HCT116 (cell line): ENCODE measurements at regions not wholly inside any gene's neighbourhood (a gene's known extent, or its start where the extent isn't known, plus 50 kb on each side); places are given as distances from the start of the nearest gene placed in this dataset.

ENCODE experiments used
- ATAC-seq: fragments of 200-7000 bp; cut with Tn5 transposase; 2 replicates; pipeline ENCODE4 v1.9.1; 2020; ENCODE audit warnings: mild to moderate bottlenecking, moderate library complexity
- BruUV-seq: library from RNA; stranded (reverse); fragments of 400-500 nt; replicated peaks from 2 replicates; lab custom pipeline; 2021; lab: Mats Ljungman, UMichigan
- CTCF ChIA-PET: fragments of 300-600 bp; sonication (Branson Sonifier 250); formaldehyde crosslinking; loops from one replicate; lab custom pipeline; 2021; ENCODE audit warnings: antibody characterized with exemption; lab: Charles Lee
- POLR2A ChIA-PET: fragments of 300-600, 350-600 bp; sonication (Branson Sonifier 250); formaldehyde crosslinking; loops from one replicate; lab custom pipeline; 2021; ENCODE audit warnings: antibody characterized with exemption; lab: Charles Lee
- RAD21 ChIA-PET, 2 experiments: fragments of 300-600 bp; sonication (Branson Sonifier 250); formaldehyde crosslinking; loops; one replicate each; lab custom pipeline; 2023; ENCODE audit warnings: low total read pairs in 2 of 2; ENCODE audit not compliant: uncharacterized antibody in 2 of 2, unreplicated experiment in 2 of 2, low non-redundant PET in 1 of 2; lab: Charles Lee
- DNase-seq: peaks from one replicate; pipeline ENCODE4 v3.0.0-alpha.2; 2010; ENCODE audit warnings: low read depth, low spot score
- H2AFZ ChIP-seq: fragments of 200-600 bp; shearing (Covaris generic), sonication (generic); 2 replicates; pipeline ENCODE4 v1.6.1; 2017; ENCODE audit warnings: low read depth, mixed run types, mixed read lengths, antibody characterized with exemption, low read length; ENCODE audit not compliant: poor library complexity, severe bottlenecking
- H3K27ac ChIP-seq: 2 replicates; pipeline ENCODE4 v1.5.1; 2012; ENCODE audit warnings: low read depth, low read length
- H3K27me3 ChIP-seq: fragments of 200-600 bp; sonication (generic); 2 replicates; pipeline ENCODE4 v1.6.1; 2016; ENCODE audit warnings: mixed run types, low read length, mixed read lengths; ENCODE audit not compliant: insufficient read depth
- H3K36me3 ChIP-seq, 2 experiments: fragments of 200-500 bp in 1 of 2; fragments of 200-600 bp in 1 of 2; sonication (Bioruptor generic) in 1 of 2; sonication (generic) in 1 of 2; 2 replicates each; pipeline versions ENCODE4 v1.5.1 to v1.6.1; 2014 to 2016; ENCODE audit warnings: low read length in 2 of 2, inconsistent platforms in 1 of 2, mixed read lengths in 1 of 2, mixed run types in 1 of 2; ENCODE audit not compliant: insufficient read depth in 2 of 2, control insufficient read depth in 1 of 2
- H3K4me1 ChIP-seq, 2 experiments: fragments of 200-600 bp in 1 of 2; sonication (generic) in 1 of 2; 2 replicates each; pipeline versions ENCODE4 v1.5.1 to v1.6.1; 2012 to 2017; ENCODE audit warnings: low read length in 2 of 2, inconsistent platforms in 1 of 2, mild to moderate bottlenecking in 1 of 2, mixed read lengths in 1 of 2, mixed run types in 1 of 2, moderate library complexity in 1 of 2; ENCODE audit not compliant: insufficient read depth in 2 of 2, control insufficient read depth in 1 of 2
- H3K4me2 ChIP-seq: fragments of 200-600 bp; sonication (generic); 2 replicates; pipeline ENCODE4 v1.6.1; 2017; ENCODE audit warnings: mixed run types, low read length, mixed read lengths
- H3K4me3 ChIP-seq, 2 experiments: fragments of 200-600 bp in 1 of 2; sonication (generic) in 1 of 2; replicated peaks in 1 of 2; 2 replicates each; pipeline ENCODE4 v1.5.1; 2011 to 2016; ENCODE audit warnings: low read length in 2 of 2, control low read depth in 1 of 2, low read depth in 1 of 2, mild to moderate bottlenecking in 1 of 2, mixed read lengths in 1 of 2, mixed run types in 1 of 2
- H3K79me2 ChIP-seq: fragments of 200-600 bp; sonication (generic); 2 replicates; pipeline ENCODE4 v1.6.1; 2017; ENCODE audit warnings: mild to moderate bottlenecking, mixed run types, low read length, moderate library complexity, mixed read lengths; ENCODE audit not compliant: insufficient read depth
- H3K9ac ChIP-seq: fragments of 200-600 bp; sonication (generic); 2 replicates; pipeline ENCODE4 v1.6.1; 2016; ENCODE audit warnings: low read length, mixed read lengths
- H3K9me2 ChIP-seq: fragments of 200-600 bp; sonication (generic), shearing (Covaris generic); 2 replicates; pipeline ENCODE4 v1.6.1; 2017; ENCODE audit warnings: mixed run types, mild to moderate bottlenecking, moderate library complexity; ENCODE audit not compliant: insufficient read depth
- H3K9me3 ChIP-seq, 2 experiments: fragments of 200-500 bp in 1 of 2; fragments of 200-600 bp in 1 of 2; sonication (Bioruptor generic) in 1 of 2; sonication (generic) in 1 of 2; 2 replicates each; pipeline ENCODE4 v1.6.1; 2014 to 2017; ENCODE audit warnings: low read length in 2 of 2, mixed read lengths in 2 of 2, inconsistent platforms in 1 of 2, low read depth in 1 of 2, mild to moderate bottlenecking in 1 of 2, mixed run types in 1 of 2, moderate library complexity in 1 of 2; ENCODE audit not compliant: control insufficient read depth in 1 of 2, insufficient read depth in 1 of 2
- H4K20me1 ChIP-seq: fragments of 200-600 bp; sonication (generic), shearing (Covaris generic); 2 replicates; pipeline ENCODE4 v1.6.1; 2017; ENCODE audit warnings: mixed run types, mild to moderate bottlenecking, moderate library complexity; ENCODE audit not compliant: insufficient read depth
- ATF3 ChIP-seq: IDR thresholded peaks from 2 replicates; pipeline ENCODE4 v1.6.1; 2012
- CEBPB ChIP-seq: IDR thresholded peaks from 2 replicates; pipeline ENCODE4 v1.6.1; 2012; ENCODE audit warnings: low read depth
- EZH2 ChIP-seq: fragments of 200-600 bp; sonication (generic); IDR thresholded peaks from 2 replicates; pipeline ENCODE4 v1.6.1; 2017; ENCODE audit warnings: antibody characterized with exemption, mixed run types
- FOSL1 ChIP-seq: IDR thresholded peaks from 2 replicates; pipeline ENCODE4 v1.6.1; 2012; ENCODE audit warnings: low read depth
- JUND ChIP-seq: IDR thresholded peaks from 2 replicates; pipeline ENCODE4 v1.6.1; 2012
- MAX ChIP-seq: IDR thresholded peaks from 2 replicates; pipeline ENCODE4 v1.6.1; 2012
- POLR2A ChIP-seq: IDR thresholded peaks from 2 replicates; pipeline ENCODE4 v1.7.0; 2011; ENCODE audit warnings: borderline replicate concordance; ENCODE audit not compliant: insufficient read depth, insufficient read length; ENCODE audit errors: extremely low read depth
- POLR2AphosphoS5 ChIP-seq: IDR thresholded peaks from 2 replicates; pipeline ENCODE4 v1.6.1; 2011; ENCODE audit warnings: mild to moderate bottlenecking, low read depth, low read length, moderate library complexity
- RAD21 ChIP-seq: IDR thresholded peaks from 2 replicates; pipeline ENCODE4 v1.6.1; 2012; ENCODE audit warnings: low read depth, mild to moderate bottlenecking
- REST ChIP-seq: IDR thresholded peaks from 2 replicates; pipeline ENCODE4 v1.6.1; 2012; ENCODE audit warnings: low read depth
- SIN3A ChIP-seq: IDR thresholded peaks from 2 replicates; pipeline ENCODE4 v1.6.1; 2012; ENCODE audit warnings: low read depth
- SP1 ChIP-seq: IDR thresholded peaks from 2 replicates; pipeline ENCODE4 v1.6.1; 2012; ENCODE audit warnings: low read depth
- SRF ChIP-seq: IDR thresholded peaks from 2 replicates; pipeline ENCODE4 v1.6.1; 2012; ENCODE audit warnings: low read depth
- TCF7L2 ChIP-seq: IDR thresholded peaks from 2 replicates; pipeline ENCODE4 v1.7.0; 2011; ENCODE audit warnings: borderline replicate concordance, inconsistent platforms; ENCODE audit not compliant: insufficient read depth, insufficient read length; ENCODE audit errors: extremely low read depth
- ZFX ChIP-seq: fragments of 450-650 bp; IDR thresholded peaks from 2 replicates; pipeline ENCODE4 v1.6.1; 2017
- intact Hi-C: fragments of 100-400 bp; cut with micrococcal nuclease; formaldehyde crosslinking; loops from 2 replicates; pipeline ENCODE4 v1.10.0; 2022

- CTCF ChIA-PET, result no interaction called here
- Histone ChIP-seq H3K27me3 (no peaks in the 10 kb centered on the region), H3K9ac (no peak overlapping the region), H3K4me1 (no peaks in the 10 kb centered on the region), H3K27ac (no peak overlapping the region), H3K36me3 (no peaks in the 10 kb centered on the region), H3K9me3 (no peaks in the 10 kb centered on the region), H3K9me2 (no peaks in the 10 kb centered on the region), H2AFZ (no peak overlapping the region), H3K79me2 (no peaks in the 10 kb centered on the region), H4K20me1 (no peaks in the 10 kb centered on the region), H3K4me3 (no peak overlapping the region), H3K4me2 (no peak overlapping the region)
- ATAC-seq (no peak), DNase-seq (no peak)
- RAD21 ChIA-PET, result no interaction called here
- TF ChIP-seq ATF3 (no peak), SIN3A (no peak)
- no TSS peak for BruUV-seq
- POLR2A ChIA-PET, result no interaction called here
- intact Hi-C loops, result no loop called here
Measured at GRCh38 chr13:33410619-33411018, 125.1 kb upstream of the STARD13 start.

- Histone ChIP-seq H3K27me3 (no peaks in the 10 kb centered on the region), H3K36me3 (no peaks in the 10 kb centered on the region), H2AFZ (no peak overlapping the region), H3K79me2 (no peaks in the 10 kb centered on the region), H3K9me3 (no peaks in the 10 kb centered on the region), H3K9ac (no peak overlapping the region), H4K20me1 (no peaks in the 10 kb centered on the region), H3K27ac (no peak overlapping the region), H3K4me1 (no peaks in the 10 kb centered on the region), H3K4me2 (no peak overlapping the region), H3K9me2 (no peaks in the 10 kb centered on the region), H3K4me3 (no peak overlapping the region)
- POLR2A ChIA-PET, result no interaction called here
- no peak for DNase-seq
- no peak for TF ChIP-seq MAX
- no peak for TF ChIP-seq EZH2
- no peak for TF ChIP-seq REST
- no peak for TF ChIP-seq POLR2AphosphoS5
- TF ChIP-seq FOSL1, result no peak
- TF ChIP-seq RAD21, result no peak
- TF ChIP-seq TCF7L2, result no peak
- TF ChIP-seq POLR2A, result no peak
- TF ChIP-seq SP1, result no peak
- no peak for TF ChIP-seq ZFX
- TF ChIP-seq CEBPB, result no peak
- TF ChIP-seq SRF, result no peak
- no peak for TF ChIP-seq JUND
- CTCF ChIA-PET, result no interaction called here
- no peak for ATAC-seq
- intact Hi-C loops, result no loop called here
- no TSS peak for BruUV-seq
- RAD21 ChIA-PET, result no interaction called here
Measured at GRCh38 chr13:33411312-33411711, 125.8 kb upstream of the STARD13 start.
